Activated CD4-positive, alpha-beta T cell treated with anti-CD3 and anti-CD28 coated beads, Interleukin-2, Interleukin-6, amounts not matched to agents 100 ng/mL and 50 ng/mL, durations not matched to agents 16 hours and 8 hours (primary cell): ENCODE measurements at regions not wholly inside any gene's neighbourhood (a gene's known extent, or its start where the extent isn't known, plus 50 kb on each side); places are given as distances from the start of the nearest gene placed in this dataset.
A peak's percentile ranks its signal among the peaks of the same experiment; 100 is the strongest.

Experiments used
- DNase-seq: peaks from one replicate; pipeline ENCODE4 v3.0.0-alpha.2; 2020

GRCh38 chr12:25058012-25058411 is 109.1 kb upstream of the BCAT1 start:
- DNase-seq = no peak

GRCh38 chr12:25056486-25057130 is 107.7 kb upstream of the BCAT1 start:
- no peak for DNase-seq

GRCh38 chr12:25056011-25056410 is 107.1 kb upstream of the BCAT1 start:
- no peak for DNase-seq

- DNase-seq = peak; percentile 82
Observed at GRCh38 chr12:25054783-25055144, 105.9 kb upstream of the BCAT1 start.

GRCh38 chr12:25054076-25054782 is 105.3 kb upstream of the BCAT1 start:
- DNase-seq = peak; percentile 31

- no peak for DNase-seq
Observed at GRCh38 chr12:25052914-25053211, 104.0 kb upstream of the BCAT1 start.

- DNase-seq = peak; percentile 71
Observed at GRCh38 chr12:25052196-25052913, 103.5 kb upstream of the BCAT1 start.

GRCh38 chr12:25051656-25052195 is 102.8 kb upstream of the BCAT1 start:
- DNase-seq = peak; percentile 68

- peak; percentile 17 for DNase-seq
Observed at GRCh38 chr12:25051171-25051570, 102.3 kb upstream of the BCAT1 start.

- no peak for DNase-seq
Observed at GRCh38 chr12:25045869-25046268, 97.0 kb upstream of the BCAT1 start.

GRCh38 chr12:25041006-25041741 is 92.3 kb upstream of the BCAT1 start:
- DNase-seq = no peak

GRCh38 chr12:25040593-25040992 is 91.7 kb upstream of the BCAT1 start:
- no peak for DNase-seq

- DNase-seq = no peak
Observed at GRCh38 chr12:25034676-25035075, 85.8 kb upstream of the BCAT1 start.

- DNase-seq = no peak
Observed at GRCh38 chr12:25025951-25026490, 77.1 kb upstream of the BCAT1 start.

- no peak for DNase-seq
Observed at GRCh38 chr12:25025260-25025659, 76.4 kb upstream of the BCAT1 start.

- no peak for DNase-seq
Observed at GRCh38 chr12:25023808-25024207, 74.9 kb upstream of the BCAT1 start.

- DNase-seq = no peak
Observed at GRCh38 chr12:25020621-25021243, 71.8 kb upstream of the BCAT1 start.

GRCh38 chr12:25018146-25018545 is 69.2 kb upstream of the BCAT1 start:
- no peak for DNase-seq

GRCh38 chr12:25017336-25017735 is 68.4 kb upstream of the BCAT1 start:
- DNase-seq = no peak

- DNase-seq = no peak
Observed at GRCh38 chr12:25014961-25015360, 66.1 kb upstream of the BCAT1 start.

GRCh38 chr12:25013061-25013460 is 64.2 kb upstream of the BCAT1 start:
- no peak for DNase-seq

GRCh38 chr12:25009496-25010092 is 60.7 kb upstream of the BCAT1 start:
- DNase-seq = no peak
